ENCODE measurements at regions not wholly inside any gene's neighbourhood (a gene's known extent, or its start where the extent isn't known, plus 50 kb on each side); places are given as distances from the start of the nearest gene placed in this dataset.

- Histone ChIP-seq H3K14ac (replicated peaks; ENCODE audit: low read depth, low read length) (no peak overlapping the region), H2BK120ac (ENCODE audit: low read depth, low read length) (no peak overlapping the region), H3K9me3 (ENCODE audit: control insufficient read depth, insufficient read depth, low read length) (no peaks in the 10 kb centered on the region), H3K23ac (ENCODE audit: low read depth, low read length) (no peak overlapping the region), H3K9me1 (ENCODE audit: insufficient read depth, low read length) (no peaks in the 10 kb centered on the region), H3K36me3 (ENCODE audit: control insufficient read depth, insufficient read depth, low read length) (no peaks in the 10 kb centered on the region), H3K9ac (ENCODE audit: low read depth, low read length) (no peak overlapping the region), H2AK9ac (replicated peaks; ENCODE audit: low read depth, low read length, poor library complexity) (no peak overlapping the region), H4K8ac (ENCODE audit: low read depth in 2 of 2, low read length in 2 of 2) (no peak overlapping the region), H3K4me2 (ENCODE audit: low read depth, low read length) (no peak overlapping the region), H3K4me1 (ENCODE audit: control insufficient read depth, insufficient read depth, low read length) (no peaks in the 10 kb centered on the region), H4K91ac (ENCODE audit: insufficient read depth, low read depth, low read length) (no peak overlapping the region), H4K5ac (ENCODE audit: low read depth, low read length) (no peak overlapping the region), H3K27ac (ENCODE audit: insufficient read depth, low read length) (no peak overlapping the region), H2BK20ac (ENCODE audit: low read depth, low read length) (no peak overlapping the region), H3K79me1 (ENCODE audit: low read depth in 1 of 2, low read length in 2 of 2) (no peaks in the 10 kb centered on the region), H3K18ac (ENCODE audit: low read depth, low read length) (no peak overlapping the region), H3K4ac (ENCODE audit: low read depth, low read length) (no peak overlapping the region), H2BK15ac (ENCODE audit: low read depth, low read length) (no peak overlapping the region), H2AFZ (replicated peaks; ENCODE audit: low read length, poor library complexity) (no peak overlapping the region), H3K27me3 (ENCODE audit: control insufficient read depth, insufficient read depth, low read length) (no peaks in the 10 kb centered on the region), H3K56ac (ENCODE audit: extremely low read depth, insufficient read depth, low read length) (no peak overlapping the region), H3K4me3 (ENCODE audit: insufficient read depth, low read depth, low read length) (no peak overlapping the region), H4K20me1 (ENCODE audit: insufficient read depth, low read length) (no peaks in the 10 kb centered on the region), H2AK5ac (ENCODE audit: low read depth, low read length) (no peak overlapping the region), H2BK5ac (ENCODE audit: low read depth, low read length, poor library complexity, severe bottlenecking) (no peak overlapping the region)
- DNase-seq (no peak), ATAC-seq (ENCODE audit: low read depth) (no peak)
- CTCF ChIA-PET: no interaction called here
- dilution Hi-C loops (cut with HindIII; ENCODE audit: low sequenced_read_pairs, unreplicated experiment): no loop called here
- intact Hi-C loops (cut with micrococcal nuclease): no loop called here
- BruUV-seq (replicated peaks): no TSS peak
- in situ Hi-C loops (cut with MboI; ENCODE audit: low sequenced_read_pairs): no loop called here
- TF ChIP-seq CHD1 (IDR thresholded peaks at IDR 0.05; ENCODE audit: low read depth, low read length): no peak
- no peak for TF ChIP-seq RFX5 (IDR thresholded peaks at IDR 0.05; ENCODE audit: low read depth, low read length)
- TF ChIP-seq RAD21 (IDR thresholded peaks at IDR 0.05; ENCODE audit: low read length): no peak
- no peak for TF ChIP-seq CTCF (conservative IDR thresholded peaks at IDR 0.05; ENCODE audit: low read depth, low read length)
- TF ChIP-seq BHLHE40 (IDR thresholded peaks at IDR 0.05; ENCODE audit: low read depth, low read length): no peak
- TF ChIP-seq MAFK (IDR thresholded peaks at IDR 0.05; ENCODE audit: low read depth, low read length): no peak
- TF ChIP-seq CEBPB (IDR thresholded peaks at IDR 0.05; ENCODE audit: low read depth, low read length): no peak
- whole genome bisulfite sequencing, 2 experiments (ENCODE audit: extremely low coverage in 2 of 2, insufficient read length in 1 of 2): 0% methylated on average over 1 of the region's 4 CpGs; no CpG with 5 or more reads in 1 of the 2 experiments
- POLR2A ChIA-PET (ENCODE audit: unreplicated experiment): no interaction called here
Observed at GRCh38 chr3:189491831-189492230, 139.4 kb upstream of the TP63 start.
